Neural crest cell (in vitro differentiated cells): ENCODE measurements at regions not wholly inside any gene's neighbourhood (a gene's known extent, or its start where the extent isn't known, plus 50 kb on each side); places are given as distances from the start of the nearest gene placed in this dataset.

Experiments
- DNase-seq: peaks from one replicate; pipeline ENCODE4 v3.0.0; 2021; ENCODE audit warnings: low read depth, mixed read lengths, low spot score
- H3K27ac Mint-ChIP-seq: one replicate; pipeline ENCODE4 v1.8.0; 2021; ENCODE audit warnings: mild to moderate bottlenecking, mixed read lengths; ENCODE audit not compliant: unreplicated experiment
- H3K27me3 Mint-ChIP-seq: 2 replicates; pipeline ENCODE4 v1.8.0; 2021; ENCODE audit warnings: low read depth, mild to moderate bottlenecking, mixed read lengths
- H3K36me3 Mint-ChIP-seq: 2 replicates; pipeline ENCODE4 v1.8.0; 2021; ENCODE audit warnings: low read depth, mild to moderate bottlenecking, mixed read lengths
- H3K4me1 Mint-ChIP-seq: 2 replicates; pipeline ENCODE4 v1.8.0; 2021; ENCODE audit warnings: mixed read lengths
- H3K4me3 Mint-ChIP-seq: one replicate; pipeline ENCODE4 v1.8.0; 2021; ENCODE audit warnings: mild to moderate bottlenecking, mixed read lengths
- H3K9me3 Mint-ChIP-seq: 2 replicates; pipeline ENCODE4 v1.8.0; 2021; ENCODE audit warnings: mixed read lengths
- CTCF ChIP-seq: fragments of 200-600 bp; sonication (generic); conservative IDR thresholded peaks from 2 replicates; pipeline ENCODE4 v1.5.0; 2021; ENCODE audit warnings: antibody characterized with exemption, mild to moderate bottlenecking

- no peaks in the 10 kb centered on the region for H3K9me3 Mint-ChIP-seq
- H3K4me3 Mint-ChIP-seq: no peak overlapping the region
- TF ChIP-seq CTCF: no peak
- DNase-seq: no peak
- H3K4me1 Mint-ChIP-seq: no peaks in the 10 kb centered on the region
- no peaks in the 10 kb centered on the region for H3K27me3 Mint-ChIP-seq
- H3K27ac Mint-ChIP-seq: no peak overlapping the region
- H3K36me3 Mint-ChIP-seq: no peaks in the 10 kb centered on the region
Measured at GRCh38 chr20:24039196-24039595, 50.6 kb upstream of the GGTLC1 start.
